ENCODE measurements at regions not wholly inside any gene's neighbourhood (a gene's known extent, or its start where the extent isn't known, plus 50 kb on each side); places are given as distances from the start of the nearest gene placed in this dataset.

DNA sequence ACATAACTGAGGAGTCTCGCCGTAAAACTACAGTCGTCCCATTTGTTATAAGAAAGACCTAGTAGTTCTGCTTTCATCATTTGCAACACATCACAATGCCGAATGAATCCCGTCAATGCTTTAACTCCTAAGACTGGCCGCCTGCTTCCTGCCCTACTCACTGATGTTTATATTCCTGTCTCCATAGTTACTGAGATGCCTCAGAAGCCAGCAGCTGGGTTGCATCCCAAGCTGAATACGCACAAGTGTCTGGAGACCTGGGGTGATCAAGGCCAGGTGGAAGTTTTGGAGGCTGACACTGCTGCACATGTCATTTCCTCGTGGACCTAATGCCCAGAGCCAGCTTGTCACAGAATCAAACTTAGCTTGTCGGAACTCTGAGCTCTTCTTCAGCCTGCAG is 95.2 kb upstream of the UBE2E1 start:
- DNase-seq (ENCODE audit: low read depth) = no peak
- H3K4me3 ChIP-seq (ENCODE audit: control insufficient read depth, low read depth, low read length) = no peak overlapping the region
- TF ChIP-seq, protein P1, sequence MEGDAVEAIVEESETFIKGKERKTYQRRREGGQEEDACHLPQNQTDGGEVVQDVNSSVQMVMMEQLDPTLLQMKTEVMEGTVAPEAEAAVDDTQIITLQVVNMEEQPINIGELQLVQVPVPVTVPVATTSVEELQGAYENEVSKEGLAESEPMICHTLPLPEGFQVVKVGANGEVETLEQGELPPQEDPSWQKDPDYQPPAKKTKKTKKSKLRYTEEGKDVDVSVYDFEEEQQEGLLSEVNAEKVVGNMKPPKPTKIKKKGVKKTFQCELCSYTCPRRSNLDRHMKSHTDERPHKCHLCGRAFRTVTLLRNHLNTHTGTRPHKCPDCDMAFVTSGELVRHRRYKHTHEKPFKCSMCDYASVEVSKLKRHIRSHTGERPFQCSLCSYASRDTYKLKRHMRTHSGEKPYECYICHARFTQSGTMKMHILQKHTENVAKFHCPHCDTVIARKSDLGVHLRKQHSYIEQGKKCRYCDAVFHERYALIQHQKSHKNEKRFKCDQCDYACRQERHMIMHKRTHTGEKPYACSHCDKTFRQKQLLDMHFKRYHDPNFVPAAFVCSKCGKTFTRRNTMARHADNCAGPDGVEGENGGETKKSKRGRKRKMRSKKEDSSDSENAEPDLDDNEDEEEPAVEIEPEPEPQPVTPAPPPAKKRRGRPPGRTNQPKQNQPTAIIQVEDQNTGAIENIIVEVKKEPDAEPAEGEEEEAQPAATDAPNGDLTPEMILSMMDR (IDR thresholded peaks at IDR 0.05; ENCODE audit: control insufficient read depth, insufficient read depth, low read depth, low read length, missing control alignments) = no peak

DNA sequence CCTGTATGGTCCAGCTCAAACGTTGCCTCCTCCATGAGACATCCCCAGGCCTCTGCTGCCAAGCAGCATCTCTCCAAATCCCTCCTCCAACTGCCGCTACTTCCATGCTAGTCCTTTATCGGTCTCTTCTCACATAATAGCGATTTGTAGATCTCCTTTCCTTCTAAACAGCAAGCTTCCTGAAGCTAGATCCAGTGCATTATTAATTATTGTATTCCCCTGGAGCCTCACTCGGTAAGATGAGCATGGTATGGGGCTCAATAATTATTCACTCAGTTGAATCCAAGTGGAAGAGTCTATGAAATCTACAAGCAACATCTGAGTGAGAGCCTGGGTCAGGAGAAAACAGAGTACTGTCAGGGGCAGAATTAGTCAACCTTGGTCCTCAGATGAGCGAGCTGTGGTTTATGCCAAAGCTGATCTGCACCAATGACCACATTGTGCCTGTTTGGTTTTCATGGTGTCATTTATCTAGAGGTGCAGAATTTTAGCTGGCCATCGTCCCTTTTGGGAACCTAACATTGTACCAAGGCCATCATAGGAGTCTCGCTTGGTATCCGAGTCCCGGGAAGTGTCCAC is 93.8 kb upstream of the UBE2E1 start:
- no peak overlapping the region for H3K4me3 ChIP-seq (ENCODE audit: control insufficient read depth, low read depth, low read length)
- DNase-seq (ENCODE audit: low read depth) = no peak
- TF ChIP-seq, protein P1 (IDR thresholded peaks at IDR 0.05; ENCODE audit: control insufficient read depth, insufficient read depth, low read depth, low read length, missing control alignments) = no peak

DNA sequence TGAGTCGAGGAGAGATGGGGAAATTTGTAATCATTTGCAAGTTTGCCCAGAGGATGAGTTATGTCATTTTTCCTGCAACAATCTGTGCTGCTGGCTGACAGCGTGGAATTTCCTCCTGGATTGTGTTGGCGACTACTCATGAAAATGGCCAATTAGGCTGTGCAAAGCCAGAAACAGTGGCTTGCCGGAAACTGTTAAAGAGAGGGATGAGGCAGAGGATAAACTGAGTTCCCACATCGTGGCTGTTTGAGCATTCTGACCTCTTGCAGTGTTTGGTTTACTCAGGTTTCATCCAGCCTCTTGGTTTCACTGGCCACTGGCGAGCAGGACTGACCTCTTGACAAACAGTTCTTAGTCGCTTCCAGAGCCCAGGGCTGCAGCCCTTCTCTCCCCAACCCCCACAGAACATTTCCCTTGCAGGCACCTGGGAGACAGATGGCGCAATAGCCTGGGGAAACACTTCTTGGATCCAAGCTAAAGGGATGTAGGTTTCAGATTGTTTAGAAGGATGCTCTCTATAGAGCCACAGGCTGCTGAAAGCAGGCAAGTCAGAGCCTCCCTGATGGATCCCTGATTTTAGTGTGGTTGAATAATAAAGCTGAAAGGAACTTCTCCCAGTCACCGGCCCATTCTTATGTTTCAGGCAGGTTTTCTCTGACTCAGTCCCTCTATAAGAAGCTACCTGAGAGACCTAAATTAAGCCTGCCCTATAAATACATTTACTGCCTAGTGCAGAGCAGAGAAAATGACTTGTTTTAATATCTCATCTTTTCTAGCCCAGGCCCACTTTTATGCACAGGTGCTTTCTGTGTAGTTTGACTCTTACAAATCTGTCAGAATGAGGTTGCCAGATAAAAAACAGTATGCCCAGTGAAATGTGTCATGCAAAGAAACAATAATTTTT is 92.8 kb upstream of the UBE2E1 start:
- DNase-seq (ENCODE audit: low read depth) = peak; percentile 89
- TF ChIP-seq, protein P1 (IDR thresholded peaks at IDR 0.05; ENCODE audit: control insufficient read depth, insufficient read depth, low read depth, low read length, missing control alignments) = no peak
- H3K4me3 ChIP-seq (ENCODE audit: control insufficient read depth, low read depth, low read length) = no peak overlapping the region

DNA sequence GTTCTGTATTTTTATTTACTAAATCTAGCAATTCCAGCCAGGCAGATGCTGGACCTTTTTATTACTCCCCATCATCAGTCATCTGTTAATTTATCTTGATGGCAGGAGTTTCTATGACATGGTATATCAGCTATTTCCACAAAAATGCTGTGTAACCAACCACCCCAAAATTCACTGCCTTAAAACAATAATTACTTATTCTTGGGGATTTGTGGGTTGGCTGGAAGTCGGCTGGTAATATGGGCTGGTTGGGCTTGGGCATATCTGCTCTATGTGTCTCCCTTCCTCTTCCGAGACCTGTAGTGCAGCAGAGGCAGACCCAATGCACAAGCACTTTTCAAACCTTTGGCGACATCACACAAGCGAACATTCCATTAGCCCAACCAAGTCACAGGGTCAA is 92.1 kb upstream of the UBE2E1 start:
- no peak overlapping the region for H3K4me3 ChIP-seq (ENCODE audit: control insufficient read depth, low read depth, low read length)
- TF ChIP-seq, protein P1 (IDR thresholded peaks at IDR 0.05; ENCODE audit: control insufficient read depth, insufficient read depth, low read depth, low read length, missing control alignments) = no peak
- peak; percentile 14 for DNase-seq (ENCODE audit: low read depth)

DNA sequence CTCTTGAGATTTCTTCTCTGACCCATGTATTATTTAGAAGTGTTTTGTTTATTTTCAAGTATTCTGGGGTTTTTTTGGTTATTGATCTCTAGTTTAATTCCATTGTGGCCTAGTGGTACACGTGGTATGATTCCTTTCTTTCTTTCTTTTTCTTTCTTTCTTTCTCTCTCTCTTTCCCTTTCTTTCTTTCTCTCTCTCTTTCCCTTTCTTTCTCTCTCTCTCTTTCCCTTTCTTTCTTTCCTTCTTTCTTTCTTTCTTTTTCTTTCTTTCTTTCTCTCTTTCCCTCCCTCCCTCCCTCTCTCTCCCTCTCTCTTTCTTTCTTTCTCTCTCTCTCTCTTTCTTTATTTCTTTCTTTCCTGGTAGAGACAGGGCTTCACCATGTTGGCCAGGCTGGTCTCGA is 85.7 kb upstream of the UBE2E1 start:
- no peak for DNase-seq (ENCODE audit: low read depth)
- H3K4me3 ChIP-seq (ENCODE audit: control insufficient read depth, low read depth, low read length) = no peak overlapping the region
- TF ChIP-seq, protein P1 (IDR thresholded peaks at IDR 0.05; ENCODE audit: control insufficient read depth, insufficient read depth, low read depth, low read length, missing control alignments) = no peak

DNA sequence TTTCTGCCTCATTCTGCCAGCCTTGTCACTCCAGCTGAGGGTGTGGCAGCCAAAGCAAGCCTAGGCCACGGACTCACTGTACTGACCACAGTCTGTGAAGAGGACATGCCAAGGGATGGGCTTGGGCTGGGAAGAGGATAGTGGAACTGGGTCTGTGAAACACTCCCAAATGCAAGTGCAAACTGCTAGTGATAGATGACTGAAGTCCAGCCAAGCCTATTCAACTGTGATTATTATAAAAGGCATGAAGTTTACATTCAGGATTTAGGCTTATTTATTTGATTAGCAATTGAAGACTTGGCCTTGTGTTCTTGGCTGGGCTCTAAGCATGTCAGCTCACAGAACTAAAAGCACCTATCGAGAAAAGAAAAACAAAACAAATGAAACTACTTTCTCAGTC is 84.9 kb upstream of the UBE2E1 start:
- TF ChIP-seq, protein P1 (IDR thresholded peaks at IDR 0.05; ENCODE audit: control insufficient read depth, insufficient read depth, low read depth, low read length, missing control alignments) = no peak
- no peak overlapping the region for H3K4me3 ChIP-seq (ENCODE audit: control insufficient read depth, low read depth, low read length)
- no peak for DNase-seq (ENCODE audit: low read depth)
